Lung (tissue), 11 donors: ENCODE measurements at regions not wholly inside any gene's neighbourhood (a gene's known extent, or its start where the extent isn't known, plus 50 kb on each side); places are given as distances from the start of the nearest gene placed in this dataset.
A peak's percentile ranks its signal among the peaks of the same experiment; 100 is the strongest.

Experiments
- ATAC-seq: fragments of 200-7000 bp; cut with Tn5 transposase; one replicate; pipeline ENCODE4 v1.9.1; 2020; ENCODE audit warnings: moderate number of reproducible peaks; ENCODE audit not compliant: insufficient read depth, low FRiP score
- DNase-seq, 3 donors: peaks; one replicate each; pipeline ENCODE4 v3.0.0-alpha.2; 2013 to 2017
- H3K27ac ChIP-seq, 2 donors: one replicate each; pipeline ENCODE4 v1.5.1; 2013; ENCODE audit warnings: mild to moderate bottlenecking in 2 of 2, moderate library complexity in 2 of 2, control low read depth in 1 of 2, inconsistent platforms in 1 of 2, low read depth in 1 of 2, low read length in 1 of 2
- H3K27me3 ChIP-seq, 3 donors: one replicate each; pipeline ENCODE4 v1.5.1; 2013; ENCODE audit warnings: low read length in 2 of 3; ENCODE audit not compliant: control insufficient read depth in 3 of 3, insufficient read depth in 3 of 3
- H3K36me3 ChIP-seq, 4 donors: one replicate each; pipeline ENCODE4 v1.5.1; 2013; ENCODE audit warnings: low read length in 4 of 4, mild to moderate bottlenecking in 1 of 4, moderate library complexity in 1 of 4; ENCODE audit not compliant: control insufficient read depth in 4 of 4, insufficient read depth in 4 of 4
- H3K4me1 ChIP-seq, 5 donors: one replicate each; pipeline ENCODE4 v1.5.1; 2013; ENCODE audit warnings: low read length in 5 of 5, mild to moderate bottlenecking in 2 of 5, moderate library complexity in 1 of 5; ENCODE audit not compliant: control insufficient read depth in 5 of 5, insufficient read depth in 5 of 5
- H3K4me3 ChIP-seq: one replicate; pipeline ENCODE4 v1.5.1; 2013; ENCODE audit warnings: mild to moderate bottlenecking, control low read depth, moderate library complexity
- H3K9ac ChIP-seq, 2 donors: one replicate each; pipeline ENCODE4 v1.5.1; 2013; ENCODE audit warnings: low read length in 2 of 2, control low read depth in 1 of 2; ENCODE audit not compliant: insufficient read depth in 1 of 2
- H3K9me3 ChIP-seq, 4 donors: one replicate each; pipeline ENCODE4 v1.5.1; 2013; ENCODE audit warnings: low read length in 3 of 4, mild to moderate bottlenecking in 1 of 4, moderate library complexity in 1 of 4; ENCODE audit not compliant: control insufficient read depth in 4 of 4, insufficient read depth in 3 of 4
- CTCF ChIP-seq: IDR thresholded peaks from 2 replicates; pipeline ENCODE4 v1.5.1; 2012; ENCODE audit warnings: mild to moderate bottlenecking; ENCODE audit errors: control extremely low read depth, extremely low read depth
- WGBS, 2 donors: extraction: QIAGEN DNeasy Blood & Tissue Kit; methylation state at CpG; one replicate each; pipeline ENCODE4 v1.1.7; 2013; 5-methylcytosine and 5-hydroxymethylcytosine counted together
- donor health status: control.
- donor health status: control.
- donor health status: Bipolar disorder and iron deficiency.
- donor health status: healthy.
- donor health status: DM: yes; HTN: yes; CAD: no.

GRCh38 chr5:143921525-143922311 lies 109.8 kb downstream of the HMHB1 start:
- Histone ChIP-seq H3K4me3 (no peak overlapping the region), H3K9me3 (no peaks in the 10 kb centered on the region), H3K27me3 (peaks cover 0 to 2% (median 0%) of the 10 kb centered on the region in 3 donors), H3K4me1 (no peaks in the 10 kb centered on the region), H3K36me3 (no peaks in the 10 kb centered on the region), H3K27ac (peak overlapping the region in 1 of 2 donors; percentile 50), H3K9ac (no peak overlapping the region)
- ATAC-seq (no peak), DNase-seq (no peak)
- 79 to 83% methylated on average over 1 of the region's 1 CpG for WGBS, 2 donors
- TF ChIP-seq CTCF = no peak

- 51 to 82% methylated on average over 2 of the region's 2 CpGs for WGBS, 2 donors
- no peak for DNase-seq
These were observed 110.8 kb downstream of the HMHB1 start for GRCh38 chr5:143922718-143923117.

GRCh38 chr5:143923634-143924266 lies 111.8 kb downstream of the HMHB1 start:
- no peaks in the 10 kb centered on the region for H3K4me1 ChIP-seq
- H3K36me3 ChIP-seq = no peaks in the 10 kb centered on the region
- WGBS, 2 donors = 85 to 88% methylated on average over 6 of the region's 6 CpGs
- H3K9ac ChIP-seq = no peak overlapping the region
- no peak overlapping the region for H3K27ac ChIP-seq
- no peak for TF ChIP-seq CTCF
- no peak for ATAC-seq
- DNase-seq = no peak
- no peaks in the 10 kb centered on the region for H3K9me3 ChIP-seq
- H3K4me3 ChIP-seq = no peak overlapping the region
- H3K27me3 ChIP-seq = peaks cover 0 to 2% (median 0%) of the 10 kb centered on the region in 3 donors

More at GRCh38 chr5:143922718-143923117, 110.8 kb downstream of the HMHB1 start:
- H3K27ac ChIP-seq = no peak overlapping the region
- H3K9me3 ChIP-seq = no peaks in the 10 kb centered on the region
- no peak overlapping the region for H3K9ac ChIP-seq
- H3K27me3 ChIP-seq = peaks cover 0 to 2% (median 0%) of the 10 kb centered on the region in 3 donors
- no peaks in the 10 kb centered on the region for H3K36me3 ChIP-seq
- no peaks in the 10 kb centered on the region for H3K4me1 ChIP-seq
- ATAC-seq = no peak
- no peak overlapping the region for H3K4me3 ChIP-seq
- no peak for TF ChIP-seq CTCF
